Activated CD4-positive, alpha-beta T cell treated with anti-CD3 and anti-CD28 coated beads, Interleukin-2, amount 10 ng/mL, durations not matched to agents 7 days and 5 days (primary cell): ENCODE measurements at regions not wholly inside any gene's neighbourhood (a gene's known extent, or its start where the extent isn't known, plus 50 kb on each side); places are given as distances from the start of the nearest gene placed in this dataset.
"Not testable (repeated sequence)": the region's sequence is repeated elsewhere in the genome, so short reads cannot be mapped to it uniquely, and the experiment has no call there.

ENCODE experiments used
- CTCF ChIA-PET: fragments of 350-600 bp; sonication (Branson Sonifier 250); formaldehyde crosslinking; loops from one replicate; lab custom pipeline; 2021; ENCODE audit warnings: antibody characterized with exemption; lab: Charles Lee
- POLR2A ChIA-PET: fragments of 350-600 bp; sonication (Branson Sonifier 250); formaldehyde crosslinking; loops from one replicate; lab custom pipeline; 2021; ENCODE audit warnings: antibody characterized with exemption; lab: Charles Lee
- DNase-seq: peaks from one replicate; pipeline ENCODE4 v3.0.0-alpha.2; 2020
- H3K27ac Mint-ChIP-seq: one replicate; pipeline ENCODE4 v1.8.0; 2021; ENCODE audit warnings: mild to moderate bottlenecking, moderate library complexity, mixed read lengths
- H3K27me3 Mint-ChIP-seq: one replicate; pipeline ENCODE4 v1.8.0; 2021; ENCODE audit warnings: mixed read lengths
- H3K36me3 Mint-ChIP-seq: one replicate; pipeline ENCODE4 v1.8.0; 2021; ENCODE audit warnings: low read depth, mixed read lengths
- H3K4me1 Mint-ChIP-seq: one replicate; pipeline ENCODE4 v1.8.0; 2021; ENCODE audit warnings: mixed read lengths
- H3K4me3 Mint-ChIP-seq: one replicate; pipeline ENCODE4 v1.8.0; 2021; ENCODE audit warnings: mild to moderate bottlenecking, moderate library complexity, mixed read lengths
- H3K9me3 Mint-ChIP-seq: one replicate; pipeline ENCODE4 v1.8.0; 2021; ENCODE audit warnings: mixed read lengths

- H3K27ac Mint-ChIP-seq, POLR2A ChIA-PET, H3K9me3 Mint-ChIP-seq, H3K4me1 Mint-ChIP-seq, CTCF ChIA-PET, H3K27me3 Mint-ChIP-seq, H3K36me3 Mint-ChIP-seq, DNase-seq, H3K4me3 Mint-ChIP-seq: not testable (repeated sequence)
Observed at GRCh38 chr2:111583480-111583879, 300.5 kb downstream of the ANAPC1 start.

GRCh38 chr2:111584540-111584939, 299.5 kb downstream of the ANAPC1 start:
- H3K27me3 Mint-ChIP-seq, H3K4me3 Mint-ChIP-seq, H3K4me1 Mint-ChIP-seq, H3K9me3 Mint-ChIP-seq, H3K36me3 Mint-ChIP-seq, POLR2A ChIA-PET, CTCF ChIA-PET, DNase-seq: not testable (repeated sequence)
- peak overlapping the region; percentile 54 for H3K27ac Mint-ChIP-seq

GRCh38 chr2:111584950-111585349, 299.0 kb downstream of the ANAPC1 start:
- POLR2A ChIA-PET, CTCF ChIA-PET, H3K4me1 Mint-ChIP-seq, H3K27me3 Mint-ChIP-seq, H3K4me3 Mint-ChIP-seq, H3K27ac Mint-ChIP-seq, DNase-seq, H3K36me3 Mint-ChIP-seq, H3K9me3 Mint-ChIP-seq: not testable (repeated sequence)

DNA sequence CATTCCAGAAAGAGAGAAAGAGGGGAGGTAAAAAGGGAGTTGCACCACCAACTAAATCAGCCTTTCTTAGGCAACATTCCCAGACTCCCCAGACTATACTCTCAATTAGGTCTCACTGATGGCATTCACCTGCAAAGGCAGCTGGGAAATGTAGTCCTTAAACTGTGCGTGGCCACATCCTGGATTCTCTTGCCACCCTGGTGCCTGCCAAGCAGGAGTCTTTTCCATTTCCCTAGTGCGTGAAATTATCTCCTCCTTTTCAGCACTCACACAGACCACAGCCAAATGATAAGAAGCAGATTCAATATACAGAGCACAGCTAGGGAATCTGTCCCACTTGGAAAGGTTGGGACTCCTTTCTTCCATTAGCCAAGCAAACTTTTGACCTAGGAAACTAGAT, 298.0 kb downstream of the ANAPC1 start:
- H3K9me3 Mint-ChIP-seq, CTCF ChIA-PET, H3K4me3 Mint-ChIP-seq, H3K27ac Mint-ChIP-seq, H3K27me3 Mint-ChIP-seq, POLR2A ChIA-PET, H3K36me3 Mint-ChIP-seq, DNase-seq, H3K4me1 Mint-ChIP-seq: not testable (repeated sequence)

DNA sequence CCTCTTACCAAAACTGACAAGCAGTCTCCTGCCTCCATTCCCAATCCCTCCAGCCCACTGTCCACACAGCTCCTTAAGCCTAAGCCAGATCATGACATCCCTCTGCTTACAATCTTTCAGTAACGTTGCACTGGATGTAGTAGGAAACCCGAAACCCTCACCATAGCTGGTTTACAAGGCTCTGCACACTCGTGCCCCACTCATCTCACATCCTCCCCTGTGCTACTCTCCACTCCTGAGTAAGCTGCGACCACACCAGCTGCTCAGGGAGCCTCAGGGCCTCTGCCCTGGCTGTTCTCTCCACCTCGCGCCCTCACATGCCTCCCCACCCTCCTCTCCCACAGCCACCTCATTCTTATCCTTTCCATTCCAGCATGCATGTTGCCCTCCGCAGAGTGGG, 288.9 kb downstream of the ANAPC1 start:
- H3K9me3 Mint-ChIP-seq, H3K27me3 Mint-ChIP-seq, DNase-seq, H3K27ac Mint-ChIP-seq, H3K4me3 Mint-ChIP-seq, H3K36me3 Mint-ChIP-seq, POLR2A ChIA-PET, CTCF ChIA-PET, H3K4me1 Mint-ChIP-seq: not testable (repeated sequence)

DNA sequence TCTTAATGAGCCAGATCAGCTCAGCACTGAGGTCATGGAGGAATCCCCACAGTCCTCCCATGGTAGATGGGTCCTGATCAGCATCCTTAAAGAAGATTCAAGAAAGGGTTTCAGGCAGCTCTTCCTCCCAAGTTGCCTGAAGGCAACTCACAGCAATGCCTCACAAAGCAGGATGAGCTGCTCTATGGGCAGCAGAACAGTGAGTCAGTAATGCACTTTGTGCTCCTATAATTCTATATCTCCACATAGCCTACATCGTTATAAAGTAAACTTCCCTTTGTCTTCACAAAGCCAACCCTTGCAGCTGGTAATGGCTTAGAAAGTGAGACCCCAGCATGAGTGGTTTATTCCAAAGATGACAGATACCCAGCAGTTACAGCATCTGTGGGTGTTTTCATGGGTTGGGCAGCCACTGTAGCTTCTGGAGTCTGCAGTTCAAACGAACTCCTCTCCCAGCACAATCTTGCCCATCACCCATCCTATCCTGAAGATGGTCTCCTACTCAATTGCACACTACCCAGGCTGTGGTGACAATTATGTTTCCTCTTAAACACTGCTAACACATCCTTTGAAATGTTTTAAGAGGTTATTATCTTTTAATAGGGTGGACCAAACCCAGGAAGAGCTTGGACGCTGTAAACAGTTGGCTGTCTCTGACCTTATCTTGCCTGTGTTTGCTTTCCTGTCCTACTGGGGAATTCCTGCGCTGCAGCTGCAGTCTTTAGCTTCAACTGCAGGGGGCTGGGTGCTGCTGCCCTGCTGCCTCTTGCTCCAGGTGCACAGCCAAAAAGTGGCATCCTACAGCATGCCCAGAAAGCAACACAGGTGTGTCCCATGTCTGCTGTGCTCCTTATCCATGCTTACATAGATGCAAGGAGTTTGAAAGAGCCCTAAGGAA, 286.9 kb downstream of the ANAPC1 start:
- H3K27me3 Mint-ChIP-seq, H3K36me3 Mint-ChIP-seq, H3K27ac Mint-ChIP-seq, DNase-seq, H3K4me3 Mint-ChIP-seq, H3K4me1 Mint-ChIP-seq, CTCF ChIA-PET, POLR2A ChIA-PET, H3K9me3 Mint-ChIP-seq: not testable (repeated sequence)

GRCh38 chr2:111598944-111599343, 285.0 kb downstream of the ANAPC1 start:
- H3K9me3 Mint-ChIP-seq, H3K27me3 Mint-ChIP-seq, H3K36me3 Mint-ChIP-seq, POLR2A ChIA-PET, CTCF ChIA-PET, H3K4me1 Mint-ChIP-seq, H3K4me3 Mint-ChIP-seq, H3K27ac Mint-ChIP-seq, DNase-seq: not testable (repeated sequence)

DNA sequence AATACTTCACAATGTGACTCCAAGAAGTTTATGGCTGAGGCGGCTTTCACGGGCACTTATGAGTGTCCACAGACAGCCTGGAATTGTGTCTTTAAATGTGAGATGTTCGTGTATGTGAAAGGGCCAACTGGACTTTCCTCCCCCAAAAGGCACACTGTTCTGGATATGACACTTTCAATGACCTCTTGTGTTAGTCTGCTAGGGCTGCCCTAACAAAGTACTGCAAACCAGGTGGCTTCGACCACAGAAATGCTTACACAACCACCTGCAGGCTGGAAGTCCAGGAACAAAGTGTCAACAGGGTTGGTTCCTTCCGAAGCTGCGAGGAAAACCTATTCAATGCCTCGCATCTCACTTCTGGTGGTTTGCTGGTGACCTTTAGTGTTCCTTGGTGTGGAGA, 281.7 kb downstream of the ANAPC1 start:
- H3K4me3 Mint-ChIP-seq, POLR2A ChIA-PET, H3K27me3 Mint-ChIP-seq, DNase-seq, CTCF ChIA-PET, H3K9me3 Mint-ChIP-seq, H3K4me1 Mint-ChIP-seq, H3K27ac Mint-ChIP-seq, H3K36me3 Mint-ChIP-seq: not testable (repeated sequence)

DNA sequence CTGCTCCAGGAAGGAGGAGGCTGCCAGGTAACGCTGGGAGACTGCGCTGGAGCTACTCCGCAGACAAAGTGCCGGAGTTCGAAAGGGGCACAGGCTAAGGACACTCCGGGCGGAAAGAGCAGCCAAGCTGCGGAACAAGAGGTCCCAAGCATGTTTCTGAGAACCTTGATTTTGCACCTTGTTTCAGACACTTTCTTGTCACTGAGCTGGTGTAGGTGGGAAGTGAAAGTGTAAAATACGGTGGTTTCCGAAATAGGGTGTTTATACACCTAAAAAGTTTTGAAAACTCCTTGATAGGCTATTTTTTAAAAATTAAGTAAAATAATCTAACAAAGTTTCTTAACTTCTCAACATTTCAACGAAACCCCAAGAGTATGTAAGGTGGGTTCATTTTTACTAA, 278.2 kb downstream of the ANAPC1 start:
- H3K27me3 Mint-ChIP-seq, H3K4me3 Mint-ChIP-seq, H3K4me1 Mint-ChIP-seq, H3K27ac Mint-ChIP-seq, DNase-seq, POLR2A ChIA-PET, CTCF ChIA-PET, H3K36me3 Mint-ChIP-seq, H3K9me3 Mint-ChIP-seq: not testable (repeated sequence)

- H3K4me1 Mint-ChIP-seq, DNase-seq, CTCF ChIA-PET, H3K9me3 Mint-ChIP-seq, H3K36me3 Mint-ChIP-seq, H3K4me3 Mint-ChIP-seq, H3K27me3 Mint-ChIP-seq, H3K27ac Mint-ChIP-seq, POLR2A ChIA-PET: not testable (repeated sequence)
Observed at GRCh38 chr2:111606632-111607031, 277.4 kb downstream of the ANAPC1 start.

- H3K4me3 Mint-ChIP-seq, H3K27ac Mint-ChIP-seq, CTCF ChIA-PET, H3K27me3 Mint-ChIP-seq, POLR2A ChIA-PET, DNase-seq, H3K9me3 Mint-ChIP-seq, H3K36me3 Mint-ChIP-seq, H3K4me1 Mint-ChIP-seq: not testable (repeated sequence)
Observed at GRCh38 chr2:111609146-111609844, 274.7 kb downstream of the ANAPC1 start.

GRCh38 chr2:111610035-111610434, 274.0 kb downstream of the ANAPC1 start:
- H3K27me3 Mint-ChIP-seq, H3K36me3 Mint-ChIP-seq, H3K27ac Mint-ChIP-seq, POLR2A ChIA-PET, DNase-seq, CTCF ChIA-PET, H3K4me3 Mint-ChIP-seq, H3K9me3 Mint-ChIP-seq, H3K4me1 Mint-ChIP-seq: not testable (repeated sequence)

- Mint-ChIP-seq H3K4me3 (no peak overlapping the region), H3K27me3 (peaks cover 5% of the 10 kb centered on the region), H3K4me1 (peaks cover 4% of the 10 kb centered on the region), H3K36me3 (no peaks in the 10 kb centered on the region), H3K9me3 (no peaks in the 10 kb centered on the region), H3K27ac (no peak overlapping the region)
- no peak for DNase-seq
- ChIA-PET CTCF (no interaction called here), POLR2A (no interaction called here)
Observed at GRCh38 chr2:111616651-111617218, 267.3 kb downstream of the ANAPC1 start.
